Superior temporal gyrus (tissue), 1 donor: ENCODE measurements at regions not wholly inside any gene's neighbourhood (a gene's known extent, or its start where the extent isn't known, plus 50 kb on each side); places are given as distances from the start of the nearest gene placed in this dataset.
A peak's percentile ranks its signal among the peaks of the same experiment; 100 is the strongest.

ENCODE experiments used
- DNase-seq: peaks from one replicate; pipeline ENCODE4 v3.0.0-alpha.2; 2016; ENCODE audit errors: extremely low spot score

- DNase-seq: no peak
Observed at GRCh38 chr3:46146548-46146947, 61.6 kb downstream of the CCR1 start.

DNA sequence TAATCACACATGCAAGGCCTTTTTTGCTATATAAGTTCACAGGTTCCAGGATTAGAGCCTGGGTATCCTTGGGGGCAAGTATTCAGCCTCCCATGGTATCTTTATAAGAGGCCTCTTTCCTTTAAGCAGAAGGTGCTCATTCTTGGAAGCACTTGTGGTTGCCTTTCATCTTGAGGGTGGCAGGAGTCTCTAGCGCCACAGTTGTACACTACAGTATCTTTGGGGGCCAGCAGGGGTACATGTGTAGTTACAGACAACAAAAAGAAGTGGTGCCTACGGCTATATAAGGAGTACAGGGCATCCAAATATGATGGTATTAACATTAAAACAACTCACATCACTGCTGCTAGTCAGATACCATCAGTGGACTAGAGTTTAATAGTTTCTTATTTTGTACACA, 62.1 kb downstream of the CCR1 start:
- no peak for DNase-seq

GRCh38 chr3:46145147-46145546, 63.0 kb downstream of the CCR1 start:
- no peak for DNase-seq

- DNase-seq: peak; percentile 40
Observed at GRCh38 chr3:46143951-46144473, 64.1 kb downstream of the CCR1 start.

DNA sequence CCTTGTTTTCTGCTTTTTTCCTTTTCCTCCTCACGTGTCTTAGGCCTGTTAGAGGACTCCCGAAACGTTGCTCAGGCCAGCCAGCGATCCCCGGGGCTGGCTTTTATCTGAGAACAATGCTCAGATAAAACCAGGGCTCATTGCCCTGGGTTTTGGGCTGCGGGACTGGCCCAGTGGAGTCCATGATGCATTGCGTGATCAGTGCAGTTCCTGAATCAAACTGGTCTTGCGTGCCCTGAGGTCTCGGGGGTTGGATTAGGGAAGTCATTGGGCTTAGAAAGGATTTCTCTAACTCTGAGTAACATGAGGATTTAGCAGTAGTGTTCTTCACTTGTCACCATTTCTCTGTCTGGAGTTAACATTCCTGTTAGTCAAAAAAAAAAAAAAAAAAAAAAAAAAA, 66.3 kb downstream of the CCR1 start:
- DNase-seq: no peak

GRCh38 chr3:46138581-46138980, 69.5 kb downstream of the CCR1 start:
- DNase-seq: no peak

DNA sequence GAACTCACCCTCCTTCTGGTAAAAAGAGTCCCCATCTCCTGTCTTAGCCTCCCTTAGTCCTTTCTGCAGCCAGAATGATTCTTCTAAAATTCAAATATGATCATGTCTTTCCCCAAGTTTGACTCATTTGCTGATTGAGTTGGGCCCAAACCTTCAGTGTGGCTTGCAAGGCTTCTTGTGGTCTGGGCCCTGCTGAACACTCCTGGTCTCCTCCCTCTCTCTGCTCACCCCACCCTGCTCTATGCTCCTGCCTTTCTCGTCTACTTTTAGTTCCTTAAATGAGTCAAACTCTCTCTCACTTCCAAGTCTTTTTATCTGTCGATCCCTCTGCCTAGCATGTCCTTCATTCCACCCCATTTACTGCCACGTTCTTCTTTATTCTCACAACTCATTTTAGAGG, 72.6 kb downstream of the CCR1 start:
- no peak for DNase-seq

DNA sequence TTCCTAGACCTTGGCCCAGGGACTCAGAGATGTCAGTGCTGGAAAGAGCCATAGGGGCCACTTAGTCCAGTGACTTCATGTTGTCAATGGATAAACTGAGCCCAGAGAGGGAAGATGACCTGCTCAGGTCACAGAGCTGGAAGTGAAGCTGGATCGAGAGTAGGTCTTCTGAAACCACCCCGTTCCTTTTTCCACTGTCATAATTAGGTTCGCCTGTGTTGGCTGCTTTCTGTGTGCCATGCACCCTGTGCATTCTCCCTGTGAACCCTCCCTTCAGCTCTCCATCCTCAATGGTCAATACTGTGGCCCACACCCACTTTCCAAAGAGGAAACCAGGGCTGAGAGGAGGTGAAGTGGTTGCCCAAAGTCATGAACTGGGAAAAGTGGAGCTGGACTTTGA, 74.8 kb downstream of the CCR1 start:
- no peak for DNase-seq

DNA sequence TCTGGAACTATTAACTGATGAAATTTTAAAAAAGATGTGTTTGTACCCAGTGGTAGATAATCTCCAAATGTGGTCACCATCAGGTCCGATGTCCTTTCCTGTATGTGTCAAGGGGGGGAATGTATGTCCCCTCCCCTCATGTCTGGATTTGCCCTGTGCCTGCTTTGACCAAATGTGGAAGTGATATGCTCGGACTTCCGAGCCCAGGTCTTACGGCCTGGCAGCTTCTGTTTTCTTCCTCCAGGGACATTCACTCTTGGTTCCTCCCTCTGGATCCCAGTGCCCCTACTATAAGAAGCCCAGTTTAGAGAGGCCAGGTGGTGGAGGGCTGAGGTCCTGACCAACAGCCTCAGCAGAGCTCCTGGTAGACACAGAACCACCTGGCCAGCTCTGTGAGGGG, 75.5 kb downstream of the CCR1 start:
- DNase-seq: no peak

- DNase-seq: no peak
Observed at GRCh38 chr3:46131884-46132450, 76.1 kb downstream of the CCR1 start.

GRCh38 chr3:46130631-46131310, 77.3 kb downstream of the CCR1 start:
- peak; percentile 24 for DNase-seq

DNA sequence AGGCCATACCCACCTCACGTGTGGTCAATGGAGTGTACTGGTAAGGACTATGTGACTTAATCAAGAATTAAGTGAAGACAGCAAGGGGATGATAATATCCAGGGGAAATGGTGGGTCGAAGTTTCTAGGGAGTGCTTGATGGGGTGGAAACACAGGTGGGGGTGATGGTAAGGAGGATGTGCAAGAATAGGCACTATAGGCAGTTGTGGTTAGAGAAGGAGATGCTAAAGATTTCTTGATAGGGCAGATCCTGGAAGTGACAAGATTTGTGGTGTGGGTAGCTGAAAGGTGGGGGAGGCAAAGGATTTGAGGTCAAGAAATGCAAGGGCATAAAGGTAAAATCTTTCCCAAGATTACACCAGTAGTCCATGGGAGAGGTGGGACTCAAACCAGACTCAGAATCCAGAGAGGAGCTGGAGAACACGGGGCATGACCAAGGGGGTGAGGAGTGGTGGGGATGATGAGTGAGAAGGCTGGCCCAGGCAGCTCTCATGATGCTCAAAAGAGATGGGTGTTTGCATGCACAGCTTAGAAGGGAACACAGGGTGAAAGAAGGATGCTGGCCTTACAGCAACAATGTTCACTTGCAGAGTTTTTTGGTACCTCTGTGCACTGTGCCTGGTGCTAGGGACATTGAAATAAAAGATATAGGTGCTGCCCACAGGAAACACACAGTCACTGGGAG, 78.4 kb downstream of the CCR1 start:
- DNase-seq: no peak

- no peak for DNase-seq
Observed at GRCh38 chr3:46127503-46127902, 80.6 kb downstream of the CCR1 start.

DNA sequence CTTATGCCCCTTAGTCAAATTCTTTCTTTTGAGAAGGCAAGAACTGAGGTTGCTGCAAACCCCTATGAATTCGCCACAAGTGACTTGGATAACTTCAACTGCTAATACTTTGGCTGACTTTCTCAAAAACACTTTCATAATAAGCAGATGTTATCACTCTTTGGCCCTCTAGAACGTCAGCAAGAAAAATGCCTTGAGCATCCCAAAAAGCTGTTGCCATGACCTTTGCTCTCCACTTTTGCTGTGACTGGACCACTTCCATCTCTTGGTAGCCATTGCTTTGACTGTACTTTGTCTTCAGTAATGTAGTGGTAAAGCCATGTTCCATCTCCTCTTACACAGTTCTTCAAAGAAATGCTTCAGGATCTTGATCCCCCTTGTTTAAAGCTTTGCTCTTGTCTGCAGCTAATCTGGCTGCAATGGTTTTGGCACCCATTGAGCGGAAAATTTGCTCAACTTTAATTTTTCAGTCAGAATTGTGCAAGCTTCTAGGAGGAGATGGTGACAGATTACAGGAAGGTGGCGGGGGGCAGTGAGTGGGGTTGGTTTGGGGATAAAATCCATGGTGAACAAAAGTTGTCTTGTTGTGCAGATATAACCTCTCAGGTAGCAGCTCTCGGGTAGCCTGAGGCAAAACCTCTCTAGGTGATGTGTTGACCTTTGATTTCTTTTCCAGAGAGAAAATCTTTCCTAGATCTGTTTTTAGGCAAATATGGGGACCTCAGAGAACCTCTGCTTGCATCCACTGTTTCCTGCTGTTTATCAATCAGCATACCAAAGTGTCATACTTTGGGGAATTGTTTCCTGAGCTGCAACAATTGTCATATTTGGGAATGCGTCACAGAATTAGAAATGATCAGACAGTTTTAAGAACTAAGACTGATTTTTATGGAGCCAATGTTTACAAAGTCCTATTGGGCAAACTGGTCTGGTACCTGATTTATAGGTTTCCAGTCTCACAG, 83.6 kb downstream of the CCR1 start:
- no peak for DNase-seq

DNA sequence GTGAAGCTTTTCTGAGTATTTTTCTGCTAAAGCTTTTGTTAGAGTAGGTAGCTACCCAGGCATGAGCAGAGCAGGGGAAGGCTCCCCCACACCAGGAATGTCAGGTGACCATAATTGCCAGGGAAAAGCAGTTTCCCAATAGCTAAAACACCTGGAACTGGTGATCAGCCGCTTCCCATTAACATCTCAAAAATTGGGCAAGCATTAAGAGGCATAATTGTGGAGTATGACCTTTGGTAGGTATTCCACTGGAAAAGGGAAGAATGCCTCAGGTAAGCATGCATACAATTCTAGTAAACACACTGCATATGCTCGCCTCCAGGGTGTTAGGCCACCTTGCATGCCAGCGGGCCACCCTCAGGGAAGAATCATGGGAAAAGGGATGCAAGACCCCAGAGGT, 84.5 kb downstream of the CCR1 start:
- no peak for DNase-seq

GRCh38 chr3:46122091-46122490, 86.0 kb downstream of the CCR1 start:
- DNase-seq: no peak

GRCh38 chr3:46120983-46121382, 87.1 kb downstream of the CCR1 start:
- no peak for DNase-seq

DNA sequence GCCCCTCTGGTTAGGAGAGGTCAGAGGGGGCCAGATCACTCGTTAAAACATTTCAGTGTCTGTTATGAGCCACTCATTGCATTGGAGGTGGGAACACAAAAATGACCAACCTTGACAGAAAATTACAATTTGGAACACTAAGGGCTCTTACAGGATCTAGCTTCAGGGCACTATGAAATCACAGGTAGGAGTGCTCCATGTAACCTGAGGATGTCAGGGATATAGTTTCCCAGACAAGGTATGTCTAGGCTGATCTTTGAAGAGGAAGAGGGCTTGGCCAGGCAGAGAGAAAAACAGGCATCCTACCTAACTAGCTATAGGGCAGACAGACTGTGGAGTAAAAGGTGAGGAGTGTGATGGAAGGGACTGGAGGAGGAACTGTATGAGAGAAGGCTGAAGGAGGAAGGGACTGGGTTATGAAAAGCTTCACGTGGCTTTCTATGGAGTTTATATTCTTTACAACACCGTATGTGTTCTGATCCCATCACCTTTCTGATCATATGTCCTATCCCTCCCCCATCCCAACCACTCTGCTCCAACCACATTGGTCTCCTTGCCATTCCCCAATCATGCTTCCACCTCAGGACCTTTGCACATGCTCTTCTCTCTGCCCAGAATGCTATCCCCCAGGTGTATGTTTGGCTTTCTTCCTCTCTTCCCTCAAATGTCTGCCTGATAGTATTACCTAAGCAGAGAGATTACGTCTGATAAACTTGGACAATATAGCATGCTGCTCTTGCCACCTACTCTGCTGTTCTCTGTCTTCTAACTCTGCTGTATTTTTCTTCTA, 88.2 kb downstream of the CCR1 start:
- no peak for DNase-seq

DNA sequence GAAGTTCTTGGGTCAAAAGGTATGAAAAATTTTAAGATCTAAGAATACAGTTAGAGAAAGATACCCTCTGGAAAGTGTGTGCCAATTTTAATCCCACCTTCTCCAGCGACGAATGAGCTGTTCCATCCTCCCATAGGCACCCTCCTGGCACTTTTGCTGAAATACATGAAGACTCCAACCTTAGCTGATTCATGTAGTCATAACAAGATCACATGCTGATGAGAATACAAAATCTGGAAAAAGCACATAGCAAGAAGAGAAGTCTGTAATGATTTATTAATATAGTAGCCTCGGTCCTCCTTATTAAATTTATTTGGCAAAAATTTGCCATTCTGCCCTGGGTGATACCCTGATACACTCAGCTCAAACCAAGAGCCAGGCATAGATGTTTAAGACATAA, 88.9 kb downstream of the CCR1 start:
- DNase-seq: no peak

- no peak for DNase-seq
Observed at GRCh38 chr3:46116996-46117395, 89.7 kb upstream of the XCR1 start.

- no peak for DNase-seq
Observed at GRCh38 chr3:46114323-46114988, 87.2 kb upstream of the XCR1 start.
